Stomach (tissue), 8 donors: ENCODE measurements at regions not wholly inside any gene's neighbourhood (a gene's known extent, or its start where the extent isn't known, plus 50 kb on each side); places are given as distances from the start of the nearest gene placed in this dataset.
"Not testable (repeated sequence)": the region's sequence is repeated elsewhere in the genome, so short reads cannot be mapped to it uniquely, and the experiment has no call there.

Experiments
- DNase-seq, 2 donors: peaks; one replicate each; pipeline versions ENCODE4 v3.0.0 to v3.0.0-alpha.2; 2013 to 2019
- H3K27ac ChIP-seq, 5 donors: fragments of 200-600 bp in 4 of 5; sonication (generic) in 4 of 5; one replicate each; pipeline ENCODE4 v1.5.1; 2013 to 2019; ENCODE audit warnings: mild to moderate bottlenecking in 1 of 5, moderate library complexity in 1 of 5
- H3K27me3 ChIP-seq, 3 donors: fragments of 200-600 bp; sonication (generic); one replicate each; pipeline ENCODE4 v1.5.1; 2017 to 2019; ENCODE audit warnings: mixed run types in 1 of 3
- H3K36me3 ChIP-seq, 4 donors: fragments of 200-600 bp; sonication (generic); 1 replicate in 3 of 4; 2 replicates in 1 of 4; pipeline ENCODE4 v1.5.1; 2016 to 2019
- H3K4me1 ChIP-seq, 4 donors: fragments of 200-600 bp; sonication (generic); one replicate each; pipeline ENCODE4 v1.5.1; 2016 to 2019
- H3K4me3 ChIP-seq, 4 donors: fragments of 200-600 bp; sonication (generic) in 3 of 4; one replicate each; pipeline ENCODE4 v1.5.1; 2016 to 2019; ENCODE audit warnings: mild to moderate bottlenecking in 1 of 4
- H3K9me3 ChIP-seq, 4 donors: fragments of 200-600 bp; sonication (generic); one replicate each; pipeline ENCODE4 v1.5.1; 2016 to 2019
- CTCF ChIP-seq, 7 experiments: fragments of 450-650 bp in 4 of 7; fragments of 200-600 bp in 3 of 7; sonication (generic) in 3 of 7; IDR thresholded peaks; one replicate each; pipeline ENCODE4 v1.5.1; 2016 to 2019; ENCODE audit warnings: antibody characterized with exemption in 7 of 7, control low read depth in 2 of 7, mild to moderate bottlenecking in 1 of 7
- EP300 ChIP-seq: sonication (generic); formaldehyde crosslinking; IDR thresholded peaks from one replicate; pipeline ENCODE4 v1.6.1; 2017; ENCODE audit warnings: antibody characterized with exemption
- POLR2A ChIP-seq, 4 donors: fragments of 450-650 bp; IDR thresholded peaks; one replicate each; pipeline ENCODE4 v1.6.1; 2016; ENCODE audit warnings: antibody characterized with exemption in 4 of 4, control low read depth in 2 of 4, mild to moderate bottlenecking in 1 of 4, moderate library complexity in 1 of 4
- POLR2AphosphoS5 ChIP-seq, 3 donors: sonication (generic); formaldehyde crosslinking; IDR thresholded peaks; one replicate each; pipeline ENCODE4 v1.6.1; 2016; ENCODE audit warnings: antibody characterized with exemption in 3 of 3
- WGBS, 5 donors: extraction: QIAGEN DNeasy Blood & Tissue Kit in 3 of 5; methylation state at CpG; one replicate each; pipeline versions ENCODE4 v1.1.5 to v1.1.7; 2013 to 2018; 5-methylcytosine and 5-hydroxymethylcytosine counted together
- intact Hi-C: fragments of 100-400 bp; cut with DNase I; formaldehyde crosslinking; loops from one replicate; pipeline ENCODE4 v1.15.1; 2023; ENCODE audit warnings: low total_unique reads
- donor health status: healthy with polysubstance abuse.
- donor health status: Bipolar disorder and iron deficiency.
- donor health status: healthy.

GRCh38 chr3:164730815-164731360, 347.4 kb downstream of the SI start:
- intact Hi-C loops = no loop called here
- Histone ChIP-seq H3K27ac (no peak overlapping the region), H3K4me3 (no peak overlapping the region), H3K4me1 (no peaks in the 10 kb centered on the region), H3K36me3 (no peaks in the 10 kb centered on the region), H3K27me3 (no peaks in the 10 kb centered on the region), H3K9me3 (no peaks in the 10 kb centered on the region)
- DNase-seq = no peak
- TF ChIP-seq POLR2A (IDR thresholded peaks at IDR 0.05) = no peak
- no peak for TF ChIP-seq POLR2AphosphoS5 (IDR thresholded peaks at IDR 0.05)
- no peak for TF ChIP-seq EP300
- WGBS, 5 donors = 38 to 51% (median 47%) methylated on average over 6 of the region's 6 CpGs

DNA sequence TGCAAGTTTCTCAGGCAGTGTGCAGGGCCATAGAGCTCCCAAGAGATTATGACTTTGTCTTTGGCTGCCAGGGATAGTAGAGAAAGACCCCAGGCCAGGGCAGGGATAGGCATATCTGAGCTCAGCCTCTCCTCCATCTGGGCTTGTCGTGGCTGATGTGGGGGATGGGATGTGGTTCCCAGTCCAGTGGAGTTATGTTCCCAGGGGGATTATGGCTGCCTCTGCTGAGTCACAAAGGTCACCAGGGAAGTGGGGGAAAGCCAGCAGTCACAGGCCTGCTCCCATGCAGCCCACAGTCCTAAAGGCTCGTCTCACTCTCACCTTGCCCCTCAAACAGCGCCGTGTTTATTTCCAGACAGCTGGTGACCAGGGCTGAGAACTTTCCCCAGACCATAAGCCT, 354.9 kb downstream of the SI start:
- Histone ChIP-seq H3K27ac (no peak overlapping the region), H3K4me1 (no peaks in the 10 kb centered on the region), H3K36me3 (no peaks in the 10 kb centered on the region), H3K27me3 (no peaks in the 10 kb centered on the region), H3K9me3 (no peaks in the 10 kb centered on the region), H3K4me3 (no peak overlapping the region)
- intact Hi-C loops = no loop called here
- TF ChIP-seq POLR2A (IDR thresholded peaks at IDR 0.05) = no peak
- TF ChIP-seq CTCF (IDR thresholded peaks at IDR 0.05) = no peak
- TF ChIP-seq EP300 = no peak
- no peak for TF ChIP-seq POLR2AphosphoS5 (IDR thresholded peaks at IDR 0.05)
- WGBS, 5 donors = 61 to 76% (median 71%) methylated on average over 4 of the region's 4 CpGs
- DNase-seq = no peak

GRCh38 chr3:164702808-164703207, 375.5 kb downstream of the SI start:
- H3K27me3 ChIP-seq, H3K27ac ChIP-seq, H3K9me3 ChIP-seq, intact Hi-C loops, DNase-seq, H3K4me1 ChIP-seq, H3K36me3 ChIP-seq, H3K4me3 ChIP-seq: not testable (repeated sequence)
- 74 to 89% (median 83%) methylated on average over 9 to 13 of the region's 13 CpGs for WGBS, 5 donors

DNA sequence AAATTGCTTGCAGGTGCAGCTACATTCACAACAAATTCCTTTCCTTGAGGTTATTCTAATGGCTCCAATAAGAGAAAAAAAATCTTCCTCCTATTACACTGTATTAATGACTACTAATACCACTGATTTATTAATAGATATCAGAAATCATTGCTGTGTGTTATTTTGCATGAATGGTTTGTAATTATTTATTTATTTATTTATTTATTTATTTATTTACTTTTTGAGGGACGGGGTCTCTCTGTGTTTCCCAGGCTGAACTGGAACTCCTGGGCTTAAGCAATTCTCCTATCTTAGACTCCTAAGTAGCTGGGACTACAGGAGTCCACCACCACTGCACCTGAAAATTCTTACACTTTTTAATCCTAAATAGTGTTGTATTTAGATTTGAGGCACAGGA, 390.4 kb downstream of the SI start:
- no peak overlapping the region for H3K27ac ChIP-seq
- H3K4me3 ChIP-seq = no peak overlapping the region
- WGBS, 5 donors = 49 to 61% (median 55%) methylated on average over 1 of the region's 1 CpG
- no peaks in the 10 kb centered on the region for H3K36me3 ChIP-seq
- H3K4me1 ChIP-seq = no peaks in the 10 kb centered on the region
- DNase-seq = no peak
- H3K27me3 ChIP-seq = no peaks in the 10 kb centered on the region
- TF ChIP-seq EP300 (no peak), CTCF (IDR thresholded peaks at IDR 0.05) (no peak), POLR2A (IDR thresholded peaks at IDR 0.05) (no peak), POLR2AphosphoS5 (IDR thresholded peaks at IDR 0.05) (no peak)
- no peaks in the 10 kb centered on the region for H3K9me3 ChIP-seq
- intact Hi-C loops = no loop called here

- Histone ChIP-seq H3K4me3 (no peak overlapping the region), H3K36me3 (no peaks in the 10 kb centered on the region), H3K4me1 (no peaks in the 10 kb centered on the region), H3K9me3 (no peaks in the 10 kb centered on the region), H3K27ac (no peak overlapping the region), H3K27me3 (no peaks in the 10 kb centered on the region)
- WGBS, 5 donors = 62 to 77% (median 70%) methylated on average over 3 of the region's 3 CpGs
- intact Hi-C loops = no loop called here
- TF ChIP-seq POLR2A (IDR thresholded peaks at IDR 0.05) (no peak), EP300 (no peak)
- DNase-seq = peak in 1 of 2 donors; percentile 22
Observed at GRCh38 chr3:164687211-164687610, 391.1 kb downstream of the SI start.

- no peak for TF ChIP-seq EP300
- WGBS, 5 donors = 36 to 57% (median 53%) methylated on average over 3 of the region's 3 CpGs
- DNase-seq = no peak
Observed at GRCh38 chr3:164683489-164683888, 394.8 kb downstream of the SI start.

More at GRCh38 chr3:164683489-164683888, 394.8 kb downstream of the SI start:
- Histone ChIP-seq H3K4me3 (no peak overlapping the region), H3K27me3 (no peaks in the 10 kb centered on the region), H3K9me3 (no peaks in the 10 kb centered on the region), H3K4me1 (no peaks in the 10 kb centered on the region), H3K36me3 (no peaks in the 10 kb centered on the region), H3K27ac (no peak overlapping the region)
- intact Hi-C loops = no loop called here
